Ureter (tissue), 1 donor: ENCODE measurements at regions not wholly inside any gene's neighbourhood (a gene's known extent, or its start where the extent isn't known, plus 50 kb on each side); places are given as distances from the start of the nearest gene placed in this dataset.

Source experiments
- DNase-seq: peaks from one replicate; pipeline ENCODE4 v3.0.0-alpha.2; 2020; ENCODE audit warnings: low spot score
- donor health status: DM: yes; HTN: yes; CAD: no.

GRCh38 chr9:90088856-90089255, 484.0 kb downstream of the GADD45G start:
- no peak for DNase-seq

DNA sequence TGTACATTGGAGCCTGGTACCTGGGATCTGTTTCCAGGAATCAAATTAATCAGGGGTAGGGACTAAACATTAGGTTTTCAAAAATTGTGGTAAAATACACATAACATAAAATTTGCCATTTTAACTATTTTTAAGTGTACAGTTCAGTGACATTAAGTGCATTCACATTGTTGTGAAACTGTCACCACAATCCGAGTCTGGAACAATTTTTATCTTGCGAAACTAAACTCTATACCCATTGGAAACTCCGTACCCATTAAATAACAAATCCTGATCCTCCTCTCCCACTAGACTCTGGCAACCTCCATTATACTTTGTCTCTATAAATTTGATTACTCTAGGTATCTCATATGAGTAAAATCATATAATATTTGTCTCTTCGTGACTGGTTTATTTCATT, 486.2 kb downstream of the GADD45G start:
- no peak for DNase-seq

- DNase-seq = no peak
Observed at GRCh38 chr9:90092508-90092907, 487.7 kb downstream of the GADD45G start.

DNA sequence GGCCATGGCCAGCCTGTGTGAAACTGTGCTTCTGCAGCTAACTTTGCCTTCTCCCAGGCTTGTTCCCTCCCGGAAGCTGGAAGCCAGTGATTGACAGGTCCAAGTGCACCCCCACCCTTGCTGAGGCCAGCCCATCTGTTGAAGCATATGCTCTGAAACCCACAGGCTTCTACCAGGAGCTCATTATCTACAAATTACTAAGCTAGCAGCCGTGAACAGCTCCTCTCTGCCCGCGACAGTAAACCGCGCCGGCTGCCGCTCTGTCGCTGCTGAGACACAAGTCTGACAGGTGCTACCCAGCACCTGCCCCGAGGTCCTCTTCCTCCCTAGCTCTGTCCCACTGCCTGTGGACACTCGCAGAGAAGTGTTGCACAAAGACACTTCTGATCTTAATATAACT, 490.9 kb downstream of the GADD45G start:
- no peak for DNase-seq

DNA sequence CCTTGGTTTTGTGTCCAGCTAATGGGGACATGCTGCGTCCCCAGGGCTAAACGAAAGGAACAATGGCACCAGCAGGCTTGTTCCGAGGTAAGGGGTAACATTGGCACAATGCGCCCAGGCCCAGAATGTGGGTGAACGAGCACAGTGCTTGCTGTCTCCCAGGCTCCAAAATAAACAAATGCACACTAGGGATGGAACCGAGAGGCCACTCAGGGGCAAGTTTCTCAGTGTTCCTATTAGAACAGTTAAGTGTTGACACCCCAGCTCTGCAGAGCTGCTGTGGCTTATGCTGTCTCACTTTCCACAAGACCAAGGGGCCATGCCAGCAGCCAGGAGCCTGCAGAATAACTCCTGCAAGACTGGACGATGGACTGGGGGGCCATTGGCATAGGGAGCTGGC, 492.4 kb downstream of the GADD45G start:
- DNase-seq = no peak

DNA sequence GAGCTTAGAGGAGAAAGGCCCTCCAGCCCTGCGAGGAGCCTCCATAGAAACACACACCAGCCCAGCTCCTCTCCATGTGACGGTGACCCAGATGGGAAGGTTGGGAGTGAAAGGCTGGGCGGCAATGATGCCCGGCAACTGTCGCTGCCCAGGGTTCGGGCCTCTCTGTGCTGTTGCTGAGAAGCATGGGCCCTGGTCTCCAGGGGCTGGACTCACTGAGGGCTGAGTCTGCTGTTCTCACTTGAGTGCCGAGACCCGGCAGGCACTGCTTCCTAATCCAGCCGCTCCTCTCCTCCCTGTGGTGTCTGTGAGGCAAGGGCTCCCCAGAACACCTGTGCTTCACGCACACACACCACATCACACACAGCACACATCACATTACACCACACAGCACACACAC, 493.6 kb downstream of the GADD45G start:
- no peak for DNase-seq

DNA sequence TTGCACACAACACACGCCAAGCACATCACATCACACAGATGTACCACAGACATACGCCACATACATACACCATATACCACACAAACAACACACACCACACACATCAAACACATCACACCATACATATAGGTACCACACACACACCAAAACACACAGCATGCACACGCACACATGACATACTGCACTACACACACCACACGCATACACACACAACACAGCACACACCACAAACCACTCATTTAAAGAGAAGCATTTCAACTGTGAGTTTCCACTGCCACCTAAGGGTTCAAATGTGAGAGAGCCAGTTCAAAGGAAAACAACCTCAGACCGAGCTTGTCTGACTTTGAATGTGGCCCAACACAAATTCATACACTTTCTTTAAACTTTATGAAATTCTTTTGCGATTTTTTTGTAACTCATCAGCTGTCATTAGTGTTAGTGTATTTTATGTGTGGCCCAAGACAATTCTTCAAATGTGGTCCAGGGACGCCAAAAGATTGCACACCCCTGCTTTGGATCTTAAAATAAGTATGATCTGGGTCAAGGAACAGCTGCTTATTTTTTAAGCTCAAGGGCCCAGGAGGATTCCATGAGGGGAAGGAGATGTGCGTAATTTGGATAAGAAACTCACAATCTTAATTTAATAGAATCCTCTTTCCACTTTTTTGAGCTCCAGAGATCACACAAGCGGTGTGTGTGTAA, 494.6 kb downstream of the GADD45G start:
- DNase-seq = no peak

- DNase-seq = no peak
Observed at GRCh38 chr9:90100014-90100413, 495.2 kb downstream of the GADD45G start.

DNA sequence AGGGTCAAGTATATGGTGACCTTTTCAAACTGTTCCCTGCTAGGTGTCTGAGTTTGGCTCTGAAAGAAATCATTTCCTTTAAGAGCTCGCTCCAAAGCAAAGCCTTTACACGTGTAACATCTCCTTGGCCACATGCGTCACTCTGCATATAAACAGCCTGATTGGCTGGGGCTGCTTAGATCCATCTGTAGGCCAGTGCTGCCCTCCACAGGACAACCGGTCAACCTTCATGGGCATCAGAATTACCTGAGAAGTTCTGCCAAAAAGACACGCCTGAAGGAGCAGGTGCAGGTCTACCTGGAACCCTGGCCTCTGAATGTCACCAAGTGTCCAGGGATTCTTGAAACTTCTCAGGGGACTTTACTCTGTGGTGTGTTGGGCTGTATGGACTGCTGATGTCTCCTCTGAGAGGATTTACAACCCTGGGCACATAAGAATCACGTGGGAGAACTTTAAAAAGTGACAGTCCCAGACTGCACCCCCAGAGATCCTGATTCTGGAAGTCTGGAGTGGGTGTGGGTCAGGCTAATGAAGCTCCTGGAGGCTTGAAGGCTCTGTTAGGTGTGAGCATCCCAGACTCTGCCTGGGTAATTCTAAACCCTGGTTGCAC, 497.6 kb downstream of the GADD45G start:
- peak; percentile 90 for DNase-seq

- DNase-seq = no peak
Observed at GRCh38 chr9:90103771-90104170, 499.0 kb downstream of the GADD45G start.

- no peak for DNase-seq
Observed at GRCh38 chr9:90105773-90106172, 501.0 kb downstream of the GADD45G start.

DNA sequence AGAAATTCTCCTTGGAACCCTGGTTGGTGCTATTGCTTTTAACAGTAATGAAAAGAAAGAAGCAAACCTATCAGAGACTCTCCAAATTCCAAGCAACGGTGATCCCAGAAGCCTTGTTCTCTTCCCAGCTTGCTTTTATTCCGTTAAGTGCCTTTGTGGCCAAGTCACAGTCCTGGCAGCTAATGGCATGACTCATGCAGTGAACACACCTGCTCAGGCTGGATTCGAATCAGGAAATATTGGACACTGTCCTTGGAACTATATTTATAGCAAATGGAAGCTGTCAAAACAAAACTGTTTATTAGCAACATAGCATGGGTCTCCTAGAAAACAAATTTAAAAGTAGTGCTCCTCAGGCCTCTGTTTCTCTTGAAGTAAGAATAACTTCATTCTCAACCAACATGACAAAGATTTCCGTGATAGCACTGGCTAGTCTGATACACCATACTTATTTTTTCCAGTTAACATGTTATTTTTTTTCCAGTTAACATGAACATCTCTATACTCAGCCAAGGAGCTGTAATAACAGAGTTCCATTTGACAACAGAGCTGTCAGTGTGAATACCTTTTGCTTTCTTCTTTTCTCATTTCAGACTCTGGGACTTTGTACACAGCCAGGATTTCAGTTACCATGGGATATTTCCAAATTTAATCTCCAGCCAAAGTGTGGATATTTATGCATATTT, 502.4 kb downstream of the GADD45G start:
- no peak for DNase-seq

GRCh38 chr9:90107726-90108655, 503.2 kb downstream of the GADD45G start:
- DNase-seq = no peak

DNA sequence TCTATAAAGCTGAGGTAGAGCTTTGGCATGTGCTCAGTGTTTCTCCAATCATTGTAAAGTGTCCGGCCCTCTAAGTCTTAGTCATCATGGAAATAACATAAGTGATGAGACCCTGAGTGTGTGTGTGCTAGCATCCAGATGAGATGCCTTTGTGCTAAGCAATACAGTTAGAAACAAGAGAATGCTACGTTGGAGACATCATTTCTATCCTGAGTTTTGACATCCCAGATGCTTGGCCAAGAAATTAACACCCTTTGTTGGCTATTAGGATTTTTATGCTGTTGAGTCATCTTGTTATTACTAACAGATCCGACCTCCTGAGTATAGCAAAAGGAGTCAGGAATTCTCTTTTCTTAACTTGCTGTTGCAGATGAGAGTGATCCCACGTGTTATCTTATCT, 508.0 kb downstream of the GADD45G start:
- no peak for DNase-seq

DNA sequence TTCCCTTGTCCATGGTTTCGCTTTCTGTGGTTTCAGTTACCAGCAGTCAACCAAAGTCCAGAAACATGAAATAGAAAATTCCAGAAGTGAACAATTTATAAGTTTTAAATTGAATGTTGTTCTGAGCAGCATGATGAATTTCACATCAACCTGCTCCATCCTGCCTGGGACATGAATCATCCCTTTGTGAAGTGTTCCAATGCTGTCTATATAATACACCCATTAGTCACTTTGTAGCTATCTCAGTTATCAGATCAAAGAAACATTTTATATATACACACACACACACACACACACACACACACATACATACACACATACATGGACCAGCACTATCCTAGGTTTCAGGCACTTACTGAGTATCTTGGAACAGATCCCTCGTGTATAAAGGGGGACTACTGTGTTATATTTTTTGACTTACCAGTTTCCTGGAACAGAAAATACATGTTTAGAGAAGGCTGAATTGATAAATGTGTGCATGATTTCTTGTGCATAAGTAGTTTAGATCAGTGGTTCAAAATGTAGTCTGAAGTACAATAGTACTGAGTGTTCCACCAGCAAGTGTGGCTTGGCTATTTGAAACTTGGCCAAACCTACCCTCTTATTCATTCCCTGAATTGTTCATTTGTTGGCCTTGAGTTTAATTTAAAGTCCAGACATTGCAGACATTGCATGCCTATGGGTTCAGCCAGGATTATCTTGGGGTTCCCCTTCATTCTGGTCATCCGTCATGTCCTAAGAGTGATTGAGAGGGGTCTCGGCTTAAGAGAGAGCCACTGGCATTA, 510.0 kb downstream of the GADD45G start:
- no peak for DNase-seq

- DNase-seq = no peak
Observed at GRCh38 chr9:90121762-90122161, 517.0 kb downstream of the GADD45G start.

DNA sequence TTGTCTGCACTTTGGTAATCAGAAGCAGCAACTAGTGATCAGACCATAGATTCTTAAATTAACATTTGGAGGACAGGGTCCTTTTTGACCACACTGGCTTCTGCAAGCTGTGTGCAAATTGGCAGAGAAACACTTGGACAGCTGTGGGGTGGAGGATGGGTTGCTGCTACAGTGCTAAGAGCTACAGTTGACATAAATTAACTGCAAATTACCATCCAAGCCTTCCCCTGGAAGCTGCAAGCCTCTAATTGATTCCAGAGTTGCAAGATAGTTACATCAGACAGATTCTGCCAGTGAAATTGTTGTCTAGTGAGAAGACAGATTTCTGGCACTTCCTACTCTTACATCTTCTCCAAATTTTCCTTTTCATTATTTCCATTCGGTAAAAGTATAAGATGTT, 517.7 kb downstream of the DIRAS2 start:
- no peak for DNase-seq

DNA sequence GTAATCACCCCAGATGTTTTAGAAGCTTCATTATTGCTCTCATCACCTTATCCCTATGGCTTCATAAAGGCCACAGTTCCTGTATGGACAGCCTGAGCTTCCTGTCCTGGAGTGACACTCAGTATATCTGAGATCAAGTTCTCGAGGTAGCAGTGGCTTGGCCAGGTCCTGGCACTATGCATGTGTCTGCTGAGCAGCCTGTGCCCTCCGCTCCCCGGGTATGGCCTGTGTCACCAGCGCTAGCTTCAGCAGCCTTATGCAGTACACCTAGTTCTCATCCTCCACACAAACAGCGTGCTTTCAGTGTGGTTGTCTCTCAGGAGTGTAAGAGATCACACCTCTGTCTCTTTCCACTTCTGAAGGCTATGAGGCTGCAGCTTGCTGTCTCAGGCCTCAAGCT, 514.7 kb downstream of the DIRAS2 start:
- no peak for DNase-seq

DNA sequence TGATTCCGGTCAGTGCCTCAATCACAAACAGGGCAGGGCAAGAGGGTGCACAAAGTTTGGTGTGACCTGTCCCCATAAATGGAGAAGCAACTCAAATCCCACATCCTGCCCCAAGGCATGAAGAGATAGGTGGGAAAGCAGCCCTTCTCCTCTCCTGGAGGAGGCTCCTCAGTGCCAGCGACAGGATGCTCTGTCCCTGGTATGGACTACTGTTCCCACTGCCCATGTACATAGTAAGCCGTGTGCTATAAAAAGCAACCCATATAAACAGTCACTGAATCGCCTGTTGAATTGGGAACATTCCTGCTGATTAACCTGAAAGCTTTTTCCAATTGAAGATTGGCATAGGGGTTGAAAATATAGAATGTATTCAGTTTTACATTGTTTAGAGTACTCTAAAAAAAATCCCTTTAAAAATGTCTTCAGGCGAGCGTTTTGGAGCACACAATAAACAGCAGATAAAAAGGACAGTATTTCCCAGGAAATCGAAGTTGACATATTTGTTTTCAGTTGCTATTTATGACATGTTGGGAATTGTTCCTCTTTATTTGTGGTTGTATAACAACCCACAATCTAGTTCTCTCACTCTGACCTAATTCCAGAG, 513.9 kb downstream of the DIRAS2 start:
- DNase-seq = no peak

GRCh38 chr9:90129446-90129845, 513.2 kb downstream of the DIRAS2 start:
- DNase-seq = no peak

DNA sequence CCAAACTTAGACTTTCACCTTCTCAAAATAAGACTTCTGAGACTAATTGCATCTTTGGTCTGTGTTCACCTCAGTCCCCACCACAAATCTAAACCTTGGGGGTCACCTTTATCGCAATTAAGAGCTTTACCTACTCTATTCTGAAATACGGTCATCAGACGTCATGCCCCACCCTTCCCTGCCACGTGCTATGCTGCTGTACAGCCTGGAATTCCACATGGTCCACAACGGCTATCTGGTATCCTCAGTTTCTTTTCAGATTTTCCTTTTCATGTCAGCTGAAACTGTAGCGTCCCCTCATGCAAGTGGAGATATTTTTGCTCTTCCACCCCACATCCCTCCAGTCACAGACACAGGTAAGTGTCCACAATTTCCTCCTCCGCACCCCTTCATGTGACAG, 511.1 kb downstream of the DIRAS2 start:
- no peak for DNase-seq
